GM18505 (cell line): ENCODE measurements at regions not wholly inside any gene's neighbourhood (a gene's known extent, or its start where the extent isn't known, plus 50 kb on each side); places are given as distances from the start of the nearest gene placed in this dataset.

Source experiments
- ATAC-seq: cut with Tn5 transposase; IDR thresholded peaks from one replicate; pipeline ENCODE4 v1.9.1; 2021; ENCODE audit not compliant: unreplicated experiment
- POLR2A ChIP-seq: IDR thresholded peaks from 4 replicates; pipeline ENCODE4 v1.6.1; 2011; ENCODE audit warnings: borderline replicate concordance; ENCODE audit not compliant: insufficient read depth, insufficient read length; ENCODE audit errors: extremely low read depth

GRCh38 chr2:174663550-174663949 is 65.9 kb upstream of the WIPF1 start:
- ATAC-seq = no peak
- TF ChIP-seq POLR2A = no peak

- no peak for ATAC-seq
- no peak for TF ChIP-seq POLR2A
These were observed 65.3 kb upstream of the WIPF1 start for GRCh38 chr2:174662859-174663258.

- TF ChIP-seq POLR2A = no peak
- ATAC-seq = no peak
These were observed 64.9 kb upstream of the WIPF1 start for GRCh38 chr2:174662459-174662858.

- no peak for ATAC-seq
- no peak for TF ChIP-seq POLR2A
These were observed 63.5 kb upstream of the WIPF1 start for GRCh38 chr2:174660984-174661675.

- no peak for TF ChIP-seq POLR2A
- ATAC-seq = no peak
These were observed 61.7 kb upstream of the WIPF1 start for GRCh38 chr2:174659069-174659900.

GRCh38 chr2:174656676-174657176 is 59.1 kb upstream of the WIPF1 start:
- no peak for ATAC-seq
- TF ChIP-seq POLR2A = no peak

GRCh38 chr2:174656035-174656434 is 58.4 kb upstream of the WIPF1 start:
- ATAC-seq = no peak
- no peak for TF ChIP-seq POLR2A

- no peak for TF ChIP-seq POLR2A
- ATAC-seq = no peak
These were observed 56.9 kb upstream of the WIPF1 start for GRCh38 chr2:174654419-174654941.

- TF ChIP-seq POLR2A = no peak
- no peak for ATAC-seq
These were observed 51.3 kb upstream of the WIPF1 start for GRCh38 chr2:174648896-174649295.
